PC-9 (cell line): ENCODE measurements at regions not wholly inside any gene's neighbourhood (a gene's known extent, or its start where the extent isn't known, plus 50 kb on each side); places are given as distances from the start of the nearest gene placed in this dataset.

Experiments used
- EZH2 ChIP-seq: fragments of 200-600 bp; sonication (generic); IDR thresholded peaks from 2 replicates; pipeline ENCODE4 v1.8.0; 2017; ENCODE audit warnings: antibody characterized with exemption, low read depth
- TF ChIP-seq, protein P1 (sequence below): fragments of 200-600 bp; sonication (generic); conservative IDR thresholded peaks from 2 replicates; pipeline ENCODE4 v1.6.1; 2017; ENCODE audit warnings: mixed run types, antibody characterized with exemption, mild to moderate bottlenecking, moderate library complexity

DNA sequence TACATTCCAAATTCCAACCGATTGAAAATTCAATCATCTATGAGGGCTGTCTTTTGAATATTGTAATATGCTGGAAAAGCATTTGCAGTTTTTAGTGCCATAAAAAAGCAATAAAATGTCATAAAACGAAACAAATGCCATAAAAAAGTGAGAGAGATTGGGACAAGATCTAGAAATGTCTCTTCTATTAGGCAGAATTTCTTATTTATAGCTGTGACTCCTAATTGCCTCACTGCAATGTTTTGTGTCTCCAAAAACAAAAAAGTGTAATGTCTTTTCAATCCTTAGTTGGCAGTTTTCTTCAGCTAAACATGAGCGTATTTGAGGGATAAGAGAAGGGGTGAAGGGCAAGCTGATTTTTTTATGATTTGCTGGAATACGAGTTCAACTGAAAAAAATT, 153.9 kb downstream of the NAF1 start:
- TF ChIP-seq, protein P1, sequence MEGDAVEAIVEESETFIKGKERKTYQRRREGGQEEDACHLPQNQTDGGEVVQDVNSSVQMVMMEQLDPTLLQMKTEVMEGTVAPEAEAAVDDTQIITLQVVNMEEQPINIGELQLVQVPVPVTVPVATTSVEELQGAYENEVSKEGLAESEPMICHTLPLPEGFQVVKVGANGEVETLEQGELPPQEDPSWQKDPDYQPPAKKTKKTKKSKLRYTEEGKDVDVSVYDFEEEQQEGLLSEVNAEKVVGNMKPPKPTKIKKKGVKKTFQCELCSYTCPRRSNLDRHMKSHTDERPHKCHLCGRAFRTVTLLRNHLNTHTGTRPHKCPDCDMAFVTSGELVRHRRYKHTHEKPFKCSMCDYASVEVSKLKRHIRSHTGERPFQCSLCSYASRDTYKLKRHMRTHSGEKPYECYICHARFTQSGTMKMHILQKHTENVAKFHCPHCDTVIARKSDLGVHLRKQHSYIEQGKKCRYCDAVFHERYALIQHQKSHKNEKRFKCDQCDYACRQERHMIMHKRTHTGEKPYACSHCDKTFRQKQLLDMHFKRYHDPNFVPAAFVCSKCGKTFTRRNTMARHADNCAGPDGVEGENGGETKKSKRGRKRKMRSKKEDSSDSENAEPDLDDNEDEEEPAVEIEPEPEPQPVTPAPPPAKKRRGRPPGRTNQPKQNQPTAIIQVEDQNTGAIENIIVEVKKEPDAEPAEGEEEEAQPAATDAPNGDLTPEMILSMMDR: no peak
- no peak for TF ChIP-seq EZH2
